Gastroesophageal sphincter (tissue), 4 donors: ENCODE measurements at regions not wholly inside any gene's neighbourhood (a gene's known extent, or its start where the extent isn't known, plus 50 kb on each side); places are given as distances from the start of the nearest gene placed in this dataset.

Experiments
- ATAC-seq: fragments of 150-250 bp; one replicate; pipeline ENCODE4 v1.9.1; 2016; ENCODE audit warnings: mild to moderate bottlenecking, moderate library complexity
- H3K27ac ChIP-seq, 4 donors: fragments of 200-600 bp; sonication (generic) in 3 of 4; 1 replicate in 3 of 4; 2 replicates in 1 of 4; pipeline ENCODE4 v1.5.1; 2016 to 2019
- H3K27me3 ChIP-seq: fragments of 200-600 bp; sonication (generic); one replicate; pipeline ENCODE4 v1.5.1; 2019
- H3K36me3 ChIP-seq, 2 donors: fragments of 200-600 bp; sonication (generic); one replicate each; pipeline ENCODE4 v1.5.1; 2019; ENCODE audit warnings: control low read depth in 1 of 2
- H3K4me1 ChIP-seq, 3 donors: fragments of 200-600 bp; sonication (generic); 1 replicate in 2 of 3; 2 replicates in 1 of 3; pipeline ENCODE4 v1.5.1; 2016 to 2019; ENCODE audit warnings: control low read depth in 2 of 3
- H3K4me3 ChIP-seq, 2 donors: fragments of 200-600 bp; sonication (generic); one replicate each; pipeline ENCODE4 v1.5.1; 2019; ENCODE audit warnings: mild to moderate bottlenecking in 1 of 2, moderate library complexity in 1 of 2
- H3K9me3 ChIP-seq, 3 donors: fragments of 200-600 bp; sonication (generic); one replicate each; pipeline ENCODE4 v1.5.1; 2017 to 2019; ENCODE audit warnings: control low read depth in 2 of 3
- EP300 ChIP-seq: sonication (generic); formaldehyde crosslinking; IDR thresholded peaks from one replicate; pipeline ENCODE4 v1.6.1; 2017; ENCODE audit warnings: antibody characterized with exemption, mild to moderate bottlenecking
- POLR2A ChIP-seq, 2 donors: fragments of 450-650 bp; IDR thresholded peaks; one replicate each; pipeline ENCODE4 v1.6.1; 2017; ENCODE audit warnings: antibody characterized with exemption in 2 of 2, mild to moderate bottlenecking in 2 of 2, moderate library complexity in 1 of 2
- POLR2AphosphoS5 ChIP-seq: sonication (generic); formaldehyde crosslinking; IDR thresholded peaks from one replicate; pipeline ENCODE4 v1.6.1; 2017; ENCODE audit warnings: antibody characterized with exemption
- WGBS, 2 donors: methylation state at CpG; one replicate each; pipeline ENCODE4 v1.1.5; 2018; ENCODE audit warnings: low coverage in 1 of 2; 5-methylcytosine and 5-hydroxymethylcytosine counted together
- TF ChIP-seq, protein P1 (sequence below), 4 experiments: fragments of 200-600 bp in 2 of 4; fragments of 450-650 bp in 2 of 4; sonication (generic) in 1 of 4; IDR thresholded peaks; one replicate each; pipeline ENCODE4 v1.5.1; 2017 to 2019; ENCODE audit warnings: antibody characterized with exemption in 4 of 4, mild to moderate bottlenecking in 2 of 4, moderate library complexity in 2 of 4

DNA sequence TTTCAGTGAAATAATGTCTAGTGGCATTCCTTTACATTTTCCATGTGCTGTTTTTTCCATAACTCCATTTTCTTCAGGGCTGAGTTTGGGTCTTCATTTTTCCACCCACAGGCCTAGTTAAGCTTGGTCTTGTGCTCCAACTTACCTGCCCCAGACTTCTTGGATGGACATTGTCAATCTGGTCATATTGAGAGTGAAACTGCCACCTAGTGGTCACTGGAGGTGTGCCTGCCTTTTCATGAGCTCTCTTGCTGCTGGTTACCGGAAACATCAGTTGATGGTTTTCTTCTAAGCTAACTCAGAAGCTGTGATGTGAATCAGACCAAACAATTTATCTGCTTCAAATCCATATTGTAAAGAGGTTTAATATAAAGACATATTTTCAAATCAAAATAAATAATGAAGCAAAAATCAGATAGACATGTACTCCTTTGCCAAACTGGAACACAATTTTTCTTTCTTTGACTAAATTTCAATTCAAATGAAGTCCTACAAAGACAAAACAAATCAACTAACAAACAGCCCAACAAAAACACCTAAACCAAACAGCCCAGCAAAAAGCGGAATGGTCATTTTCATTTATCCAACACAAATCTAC lies 135.1 kb upstream of the RASGRP1 start:
- H3K36me3 ChIP-seq: no peaks in the 10 kb centered on the region
- no peak overlapping the region for H3K4me3 ChIP-seq
- ATAC-seq: no peak
- TF ChIP-seq, protein P1, sequence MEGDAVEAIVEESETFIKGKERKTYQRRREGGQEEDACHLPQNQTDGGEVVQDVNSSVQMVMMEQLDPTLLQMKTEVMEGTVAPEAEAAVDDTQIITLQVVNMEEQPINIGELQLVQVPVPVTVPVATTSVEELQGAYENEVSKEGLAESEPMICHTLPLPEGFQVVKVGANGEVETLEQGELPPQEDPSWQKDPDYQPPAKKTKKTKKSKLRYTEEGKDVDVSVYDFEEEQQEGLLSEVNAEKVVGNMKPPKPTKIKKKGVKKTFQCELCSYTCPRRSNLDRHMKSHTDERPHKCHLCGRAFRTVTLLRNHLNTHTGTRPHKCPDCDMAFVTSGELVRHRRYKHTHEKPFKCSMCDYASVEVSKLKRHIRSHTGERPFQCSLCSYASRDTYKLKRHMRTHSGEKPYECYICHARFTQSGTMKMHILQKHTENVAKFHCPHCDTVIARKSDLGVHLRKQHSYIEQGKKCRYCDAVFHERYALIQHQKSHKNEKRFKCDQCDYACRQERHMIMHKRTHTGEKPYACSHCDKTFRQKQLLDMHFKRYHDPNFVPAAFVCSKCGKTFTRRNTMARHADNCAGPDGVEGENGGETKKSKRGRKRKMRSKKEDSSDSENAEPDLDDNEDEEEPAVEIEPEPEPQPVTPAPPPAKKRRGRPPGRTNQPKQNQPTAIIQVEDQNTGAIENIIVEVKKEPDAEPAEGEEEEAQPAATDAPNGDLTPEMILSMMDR (IDR thresholded peaks at IDR 0.05): peak; percentile 55 to 72 (median 60)
- TF ChIP-seq POLR2AphosphoS5: no peak
- H3K9me3 ChIP-seq: no peaks in the 10 kb centered on the region
- H3K4me1 ChIP-seq: no peaks in the 10 kb centered on the region
- H3K27me3 ChIP-seq: no peaks in the 10 kb centered on the region
- H3K27ac ChIP-seq: no peak overlapping the region
- 95 to 100% methylated on average over 1 of the region's 2 CpGs for WGBS, 2 donors

DNA sequence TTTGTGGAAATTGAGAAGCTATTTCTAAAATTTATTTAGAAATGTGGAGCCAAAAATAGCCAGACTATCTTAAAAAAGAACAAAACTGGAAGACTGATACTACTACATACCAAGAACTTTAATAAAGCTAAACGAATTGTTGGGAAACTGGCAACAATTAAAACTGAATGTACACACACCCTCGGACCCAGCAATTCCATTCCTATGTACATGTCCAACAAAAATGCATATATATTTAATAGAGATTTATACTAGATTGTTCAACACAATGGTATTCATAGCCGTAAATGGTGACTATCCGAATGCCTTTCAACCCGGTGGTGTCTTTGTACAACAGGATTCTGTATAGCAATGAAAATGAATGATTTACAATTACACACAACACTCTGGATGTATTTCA lies 136.5 kb upstream of the RASGRP1 start:
- WGBS, 2 donors: 74 to 79% methylated on average over 5 of the region's 5 CpGs
- TF ChIP-seq, protein P1 (IDR thresholded peaks at IDR 0.05): no peak
- no peak for TF ChIP-seq EP300
- TF ChIP-seq POLR2AphosphoS5: no peak
- TF ChIP-seq POLR2A (IDR thresholded peaks at IDR 0.05): no peak
- no peak for ATAC-seq

DNA sequence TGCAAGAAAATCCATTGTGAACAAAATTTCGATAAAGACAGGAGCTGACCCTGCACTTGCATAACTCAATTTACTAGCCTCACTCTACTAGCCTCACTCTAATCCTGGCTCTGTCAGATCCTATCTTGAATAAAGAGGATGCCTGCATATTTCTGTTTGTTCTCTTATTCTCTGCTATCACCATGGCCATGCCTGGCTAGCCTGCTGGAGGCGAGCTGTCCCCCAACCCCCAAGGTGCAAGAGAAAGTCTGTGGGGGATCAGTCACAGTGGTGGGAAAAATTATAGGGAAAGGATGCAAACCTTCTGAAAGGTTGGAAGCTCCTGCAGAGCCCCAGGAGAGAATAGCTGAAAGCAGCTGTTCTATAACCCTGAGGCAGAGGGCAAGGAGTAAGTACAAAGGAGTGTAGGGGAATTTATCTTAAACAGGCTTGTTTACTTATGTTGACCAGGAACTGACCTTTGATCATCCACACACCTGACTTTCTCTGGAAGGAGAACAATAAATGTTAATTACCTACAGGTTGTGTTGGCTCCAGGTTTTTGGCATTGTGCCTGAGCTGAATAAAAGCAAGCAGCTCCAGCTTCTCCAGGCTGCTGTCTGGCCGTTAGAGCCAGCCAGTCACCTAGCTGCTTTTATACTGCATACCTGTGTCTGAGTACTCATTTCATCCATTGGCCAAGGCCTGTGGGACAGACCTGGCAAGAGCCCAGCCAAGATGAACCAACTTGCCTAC lies 137.7 kb upstream of the RASGRP1 start:
- no peak overlapping the region for H3K27ac ChIP-seq
- TF ChIP-seq EP300 (no peak), POLR2AphosphoS5 (no peak), POLR2A (IDR thresholded peaks at IDR 0.05) (no peak)
- TF ChIP-seq, protein P1 (IDR thresholded peaks at IDR 0.05): no peak
- peaks cover 4% of the 10 kb centered on the region for H3K27me3 ChIP-seq
- WGBS, 2 donors: 59 to 100% methylated on average over 1 to 2 of the region's 3 CpGs
- H3K9me3 ChIP-seq: no peaks in the 10 kb centered on the region
- H3K4me1 ChIP-seq: no peaks in the 10 kb centered on the region
- H3K36me3 ChIP-seq: no peaks in the 10 kb centered on the region
- no peak overlapping the region for H3K4me3 ChIP-seq
- no peak for ATAC-seq

More for the DNA sequence above, 136.5 kb upstream of the RASGRP1 start:
- Histone ChIP-seq H3K27ac (no peak overlapping the region), H3K4me1 (no peaks in the 10 kb centered on the region), H3K9me3 (no peaks in the 10 kb centered on the region), H3K36me3 (no peaks in the 10 kb centered on the region), H3K4me3 (no peak overlapping the region), H3K27me3 (no peaks in the 10 kb centered on the region)

DNA sequence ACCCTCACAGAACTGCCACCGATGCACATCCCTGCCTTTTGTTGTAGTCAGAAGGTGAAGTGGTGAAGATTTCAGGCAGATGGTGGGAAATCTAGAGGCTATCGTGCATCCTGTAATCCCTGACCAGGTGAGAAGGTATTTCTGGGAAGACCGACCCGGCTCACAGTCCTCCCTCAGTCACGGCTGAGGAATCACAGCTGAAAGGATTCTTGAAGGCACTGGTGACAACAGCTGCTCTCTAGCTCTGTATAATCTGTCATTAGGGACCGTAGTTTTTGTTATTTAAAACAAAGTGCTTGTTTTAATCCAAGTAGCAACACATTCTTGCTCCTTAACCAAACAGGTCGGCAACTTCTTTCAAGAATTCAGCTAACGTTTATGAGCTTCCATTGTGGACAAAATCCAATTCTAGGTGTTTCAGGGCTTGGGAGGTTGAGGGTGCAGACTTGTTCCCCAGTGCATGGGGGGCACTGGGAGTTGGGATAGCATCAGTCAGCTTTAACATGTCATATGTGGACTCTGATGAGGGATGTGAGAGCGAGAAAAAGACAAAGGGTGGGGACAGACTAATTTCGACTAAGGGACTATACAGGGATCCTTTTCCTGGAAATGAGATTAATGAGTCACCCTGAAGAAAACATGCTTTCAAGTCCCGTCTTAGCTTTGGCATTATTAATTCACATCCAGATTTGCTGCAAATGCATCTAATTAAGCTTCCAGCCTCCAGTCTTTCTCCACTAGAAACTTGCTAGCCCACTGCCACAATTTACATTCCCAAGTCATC lies 141.0 kb upstream of the RASGRP1 start:
- Histone ChIP-seq H3K27ac (no peak overlapping the region), H3K4me3 (no peak overlapping the region), H3K9me3 (no peaks in the 10 kb centered on the region), H3K36me3 (no peaks in the 10 kb centered on the region), H3K27me3 (peaks cover 6% of the 10 kb centered on the region), H3K4me1 (no peaks in the 10 kb centered on the region)
- 30 to 44% methylated on average over 4 to 11 of the region's 11 CpGs for WGBS, 2 donors
- TF ChIP-seq EP300 (no peak), POLR2AphosphoS5 (no peak), POLR2A (IDR thresholded peaks at IDR 0.05) (no peak)
- TF ChIP-seq, protein P1 (IDR thresholded peaks at IDR 0.05): no peak
- no peak for ATAC-seq
